ENCODE measurements at regions not wholly inside any gene's neighbourhood (a gene's known extent, or its start where the extent isn't known, plus 50 kb on each side); places are given as distances from the start of the nearest gene placed in this dataset.

- DNase-seq (ENCODE audit: low spot score in 2 of 2) = no peak
- no peak overlapping the region for H3K4me3 ChIP-seq
- H3K9me3 ChIP-seq = no peaks in the 10 kb centered on the region
- no peaks in the 10 kb centered on the region for H3K27me3 ChIP-seq
- 95% methylated on average over 4 of the region's 4 CpGs for WGBS
- H3K36me3 ChIP-seq = no peaks in the 10 kb centered on the region
- no peak overlapping the region for H3K27ac ChIP-seq
- TF ChIP-seq EP300 (IDR thresholded peaks at IDR 0.05) (no peak), POLR2A (IDR thresholded peaks at IDR 0.05) (no peak), POLR2AphosphoS5 (IDR thresholded peaks at IDR 0.05) (no peak)
- TF ChIP-seq, protein P1, sequence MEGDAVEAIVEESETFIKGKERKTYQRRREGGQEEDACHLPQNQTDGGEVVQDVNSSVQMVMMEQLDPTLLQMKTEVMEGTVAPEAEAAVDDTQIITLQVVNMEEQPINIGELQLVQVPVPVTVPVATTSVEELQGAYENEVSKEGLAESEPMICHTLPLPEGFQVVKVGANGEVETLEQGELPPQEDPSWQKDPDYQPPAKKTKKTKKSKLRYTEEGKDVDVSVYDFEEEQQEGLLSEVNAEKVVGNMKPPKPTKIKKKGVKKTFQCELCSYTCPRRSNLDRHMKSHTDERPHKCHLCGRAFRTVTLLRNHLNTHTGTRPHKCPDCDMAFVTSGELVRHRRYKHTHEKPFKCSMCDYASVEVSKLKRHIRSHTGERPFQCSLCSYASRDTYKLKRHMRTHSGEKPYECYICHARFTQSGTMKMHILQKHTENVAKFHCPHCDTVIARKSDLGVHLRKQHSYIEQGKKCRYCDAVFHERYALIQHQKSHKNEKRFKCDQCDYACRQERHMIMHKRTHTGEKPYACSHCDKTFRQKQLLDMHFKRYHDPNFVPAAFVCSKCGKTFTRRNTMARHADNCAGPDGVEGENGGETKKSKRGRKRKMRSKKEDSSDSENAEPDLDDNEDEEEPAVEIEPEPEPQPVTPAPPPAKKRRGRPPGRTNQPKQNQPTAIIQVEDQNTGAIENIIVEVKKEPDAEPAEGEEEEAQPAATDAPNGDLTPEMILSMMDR (IDR thresholded peaks at IDR 0.05) = no peak
- H3K4me1 ChIP-seq = peaks cover 14% of the 10 kb centered on the region
Measured at GRCh38 chr5:71832812-71833715, 114.0 kb downstream of the CARTPT start.

DNA sequence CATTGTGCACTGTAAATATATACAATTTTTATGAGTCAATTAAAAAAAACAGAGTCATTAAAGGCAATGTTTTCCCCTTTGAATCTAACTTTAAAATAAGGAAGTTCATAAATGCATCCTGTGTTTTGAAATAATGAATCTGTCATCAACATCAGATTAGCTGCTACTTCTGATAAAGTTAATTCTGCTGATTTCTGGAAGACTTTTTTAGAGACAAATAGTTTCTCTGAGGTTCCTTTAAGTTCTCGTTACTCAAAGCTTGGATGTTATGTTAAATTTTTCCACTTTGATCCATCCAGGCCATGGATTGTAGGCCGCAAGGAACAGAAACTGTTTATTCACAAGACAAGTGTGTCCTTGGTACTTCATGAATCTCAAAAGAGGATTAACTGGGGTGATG lies 115.5 kb downstream of the CARTPT start:
- no peak overlapping the region for H3K4me3 ChIP-seq
- 91% methylated on average over 2 of the region's 2 CpGs for WGBS
- H3K4me1 ChIP-seq = peaks cover 14% of the 10 kb centered on the region
- no peaks in the 10 kb centered on the region for H3K27me3 ChIP-seq
- H3K27ac ChIP-seq = no peak overlapping the region
- TF ChIP-seq POLR2A (IDR thresholded peaks at IDR 0.05) = no peak
- no peak for TF ChIP-seq EP300 (IDR thresholded peaks at IDR 0.05)
- no peak for TF ChIP-seq POLR2AphosphoS5 (IDR thresholded peaks at IDR 0.05)
- TF ChIP-seq, protein P1 (IDR thresholded peaks at IDR 0.05) = no peak
- H3K36me3 ChIP-seq = no peaks in the 10 kb centered on the region
- H3K9me3 ChIP-seq = no peaks in the 10 kb centered on the region
- no peak for DNase-seq (ENCODE audit: low spot score in 2 of 2)

DNA sequence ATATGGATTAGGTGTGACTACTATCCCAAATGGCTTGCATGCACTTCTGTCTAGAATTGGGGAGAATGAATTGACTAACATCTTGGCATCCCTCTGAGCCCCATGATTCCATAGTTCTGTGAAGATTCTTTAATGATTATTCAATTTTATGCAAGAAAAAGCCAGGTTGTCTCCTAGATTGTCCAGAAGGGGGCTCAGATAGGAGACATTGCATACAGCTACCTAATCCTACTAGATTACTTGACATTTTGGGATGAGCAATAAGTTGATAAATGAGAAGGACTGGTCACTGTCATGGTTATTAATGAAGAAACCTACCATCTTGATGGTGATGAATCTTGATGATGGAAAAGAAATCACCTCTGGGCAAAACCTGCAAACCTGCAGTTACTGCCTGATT lies 117.0 kb downstream of the CARTPT start:
- Histone ChIP-seq H3K27me3 (no peaks in the 10 kb centered on the region), H3K4me3 (no peak overlapping the region), H3K9me3 (no peaks in the 10 kb centered on the region), H3K27ac (no peak overlapping the region), H3K36me3 (no peaks in the 10 kb centered on the region), H3K4me1 (peaks cover 1% of the 10 kb centered on the region)
- TF ChIP-seq POLR2A (IDR thresholded peaks at IDR 0.05) (no peak), EP300 (IDR thresholded peaks at IDR 0.05) (no peak), POLR2AphosphoS5 (IDR thresholded peaks at IDR 0.05) (no peak)
- TF ChIP-seq, protein P1 (IDR thresholded peaks at IDR 0.05) = no peak
- DNase-seq (ENCODE audit: low spot score in 2 of 2) = no peak

DNA sequence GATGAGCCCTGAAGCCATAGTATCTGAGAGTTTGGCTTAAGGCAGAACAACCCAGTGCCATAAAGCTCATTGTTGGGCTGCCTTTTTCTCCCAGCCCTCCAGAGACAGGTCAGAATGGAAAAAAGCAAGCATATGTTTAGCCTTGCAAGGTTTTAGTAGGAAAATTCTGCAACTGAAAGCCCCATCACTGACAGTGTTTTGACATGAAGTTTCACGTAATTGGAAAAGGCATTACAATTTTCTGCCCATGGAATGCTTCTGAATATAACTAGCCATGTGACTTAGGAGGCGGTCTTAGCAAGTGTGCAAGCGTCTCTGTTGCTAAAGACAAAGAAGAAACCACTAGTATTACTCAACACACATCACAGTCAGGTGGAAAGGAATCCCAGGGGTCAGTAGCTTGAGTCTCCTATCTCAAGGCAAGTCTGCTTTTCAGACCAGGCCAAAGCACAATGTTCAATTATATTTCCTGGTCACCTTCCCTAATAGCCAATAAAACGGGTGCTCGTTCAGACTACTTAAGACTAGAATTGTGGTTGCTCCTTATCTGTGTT lies 117.6 kb downstream of the CARTPT start:
- no peak for DNase-seq (ENCODE audit: low spot score in 2 of 2)
- whole genome bisulfite sequencing = 75% methylated on average over 5 of the region's 5 CpGs
- TF ChIP-seq, protein P1 (IDR thresholded peaks at IDR 0.05) = no peak
- TF ChIP-seq EP300 (IDR thresholded peaks at IDR 0.05) (no peak), POLR2A (IDR thresholded peaks at IDR 0.05) (no peak), POLR2AphosphoS5 (IDR thresholded peaks at IDR 0.05) (no peak)
- H3K9me3 ChIP-seq = no peaks in the 10 kb centered on the region
- H3K36me3 ChIP-seq = no peaks in the 10 kb centered on the region
- H3K4me1 ChIP-seq = no peaks in the 10 kb centered on the region
- H3K27ac ChIP-seq = no peak overlapping the region
- no peaks in the 10 kb centered on the region for H3K27me3 ChIP-seq
- H3K4me3 ChIP-seq = no peak overlapping the region

DNA sequence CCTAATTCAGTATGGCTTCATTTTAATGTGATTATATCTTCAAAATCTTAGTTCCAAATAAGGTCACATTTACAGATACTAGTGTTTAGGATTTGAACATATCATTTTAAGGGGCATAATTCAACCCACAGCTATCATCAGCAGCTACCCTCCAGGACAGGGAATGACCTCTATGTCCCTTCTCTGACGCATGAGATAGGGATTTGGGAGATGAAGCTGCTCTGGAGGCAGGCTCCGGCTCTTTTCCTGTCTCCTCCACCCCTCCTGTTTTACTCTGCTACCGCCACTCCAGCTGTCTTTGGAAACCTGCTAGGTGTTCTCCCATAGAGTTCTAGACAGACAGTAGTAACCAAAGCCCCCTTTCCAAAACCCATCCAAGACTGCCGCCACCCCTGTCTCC lies 119.2 kb downstream of the CARTPT start:
- Histone ChIP-seq H3K27ac (no peak overlapping the region), H3K4me1 (no peaks in the 10 kb centered on the region), H3K36me3 (no peaks in the 10 kb centered on the region), H3K4me3 (no peak overlapping the region), H3K9me3 (no peaks in the 10 kb centered on the region), H3K27me3 (no peaks in the 10 kb centered on the region)
- WGBS = 99% methylated on average over 4 of the region's 4 CpGs
- TF ChIP-seq EP300 (IDR thresholded peaks at IDR 0.05) (no peak), POLR2A (IDR thresholded peaks at IDR 0.05) (no peak), POLR2AphosphoS5 (IDR thresholded peaks at IDR 0.05) (no peak)
- TF ChIP-seq, protein P1 (IDR thresholded peaks at IDR 0.05) = no peak
- DNase-seq (ENCODE audit: low spot score in 2 of 2) = no peak

Measured in suprapubic skin (tissue), 4 donors.